GM12878 (cell line): ENCODE measurements at regions not wholly inside any gene's neighbourhood (a gene's known extent, or its start where the extent isn't known, plus 50 kb on each side); places are given as distances from the start of the nearest gene placed in this dataset.

Experiments
- CHD4 ChIP-seq: fragments of 200-600 bp; sonication (generic); IDR thresholded peaks from 2 replicates; pipeline ENCODE4 v1.6.1; 2016; ENCODE audit warnings: mild to moderate bottlenecking
- CTCF ChIP-seq, 3 experiments: IDR thresholded peaks in 2 of 3; conservative IDR thresholded peaks in 1 of 3; 2 replicates each; pipeline ENCODE4 v1.5.1; 2011; ENCODE audit warnings: low read depth in 3 of 3, low read length in 3 of 3, mild to moderate bottlenecking in 3 of 3, control low read depth in 2 of 3, moderate library complexity in 2 of 3, inconsistent platforms in 1 of 3, mixed read lengths in 1 of 3; ENCODE audit not compliant: control insufficient read depth in 2 of 3, insufficient read depth in 1 of 3; ENCODE audit errors: extremely low read depth in 1 of 3
- ESRRA ChIP-seq: IDR thresholded peaks from 2 replicates; pipeline ENCODE4 v1.6.1; 2012; ENCODE audit warnings: mild to moderate bottlenecking, low read length, improper control_type of control experiment
- POLR2A ChIP-seq: IDR thresholded peaks from 2 replicates; pipeline ENCODE4 v1.6.1; 2011; ENCODE audit warnings: low read depth, mild to moderate bottlenecking, low read length
- SKIL ChIP-seq: fragments of 450-650 bp; IDR thresholded peaks from 2 replicates; pipeline ENCODE4 v1.6.1; 2017; ENCODE audit warnings: mild to moderate bottlenecking, low read depth, inconsistent platforms; ENCODE audit not compliant: poor library complexity, severe bottlenecking
- ZBTB33 ChIP-seq: fragments of 450-650 bp; IDR thresholded peaks from 2 replicates; pipeline ENCODE4 v1.6.1; 2017; ENCODE audit warnings: mild to moderate bottlenecking

DNA sequence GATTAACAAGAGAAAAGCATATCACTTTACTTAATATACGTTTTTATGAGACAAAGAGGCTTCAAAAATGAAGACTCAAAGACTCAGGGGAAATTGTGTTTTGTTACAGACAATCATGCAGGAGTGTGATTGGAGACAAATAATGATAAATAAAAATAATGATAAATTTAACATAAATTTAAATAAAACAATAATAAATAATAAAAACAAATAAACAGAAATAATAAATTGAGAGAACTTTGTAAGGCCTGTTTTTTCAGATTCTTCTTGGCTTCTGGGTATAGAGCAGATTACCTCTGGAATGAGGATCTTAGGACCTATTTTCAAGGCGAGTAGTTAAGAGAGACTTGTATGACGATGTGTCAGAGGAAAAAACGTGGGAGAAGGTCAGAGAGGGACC, 271.4 kb upstream of the POT1 start:
- TF ChIP-seq POLR2A: no peak
- no peak for TF ChIP-seq CTCF (IDR thresholded peaks at IDR 0.05 in 2 of 3, conservative IDR thresholded peaks at IDR 0.05 in 1 of 3; ENCODE audit: control insufficient read depth in 2 of 3, extremely low read depth in 1 of 3, insufficient read depth in 1 of 3, low read depth in 3 of 3, low read length in 3 of 3)
- TF ChIP-seq CHD4: no peak
- TF ChIP-seq ESRRA: no peak
- TF ChIP-seq ZBTB33: no peak
- no peak for TF ChIP-seq SKIL
